ENCODE measurements at regions not wholly inside any gene's neighbourhood (a gene's known extent, or its start where the extent isn't known, plus 50 kb on each side); places are given as distances from the start of the nearest gene placed in this dataset.

DNA sequence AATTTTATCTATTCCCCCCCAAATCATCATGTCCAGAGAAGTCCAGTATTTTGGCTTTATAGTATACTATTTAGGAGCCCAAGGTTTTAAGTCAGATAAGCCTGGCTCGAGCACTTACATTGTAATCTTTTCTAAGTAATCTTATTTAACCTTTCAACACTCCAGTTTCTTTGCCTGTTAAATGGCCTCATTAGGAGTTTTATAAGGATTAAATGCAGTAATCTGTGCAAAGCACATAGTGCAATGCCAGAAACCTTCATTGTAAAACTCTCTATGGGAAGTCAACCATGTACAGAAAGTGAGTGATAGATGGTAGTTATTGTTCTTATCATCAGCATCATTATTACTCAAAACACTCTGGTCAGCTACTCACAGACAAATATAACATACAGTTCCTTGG is 1330.4 kb downstream of the SLC16A7 start:
- DNase-seq (ENCODE audit: low spot score) = no peak
- TF ChIP-seq, protein P1, sequence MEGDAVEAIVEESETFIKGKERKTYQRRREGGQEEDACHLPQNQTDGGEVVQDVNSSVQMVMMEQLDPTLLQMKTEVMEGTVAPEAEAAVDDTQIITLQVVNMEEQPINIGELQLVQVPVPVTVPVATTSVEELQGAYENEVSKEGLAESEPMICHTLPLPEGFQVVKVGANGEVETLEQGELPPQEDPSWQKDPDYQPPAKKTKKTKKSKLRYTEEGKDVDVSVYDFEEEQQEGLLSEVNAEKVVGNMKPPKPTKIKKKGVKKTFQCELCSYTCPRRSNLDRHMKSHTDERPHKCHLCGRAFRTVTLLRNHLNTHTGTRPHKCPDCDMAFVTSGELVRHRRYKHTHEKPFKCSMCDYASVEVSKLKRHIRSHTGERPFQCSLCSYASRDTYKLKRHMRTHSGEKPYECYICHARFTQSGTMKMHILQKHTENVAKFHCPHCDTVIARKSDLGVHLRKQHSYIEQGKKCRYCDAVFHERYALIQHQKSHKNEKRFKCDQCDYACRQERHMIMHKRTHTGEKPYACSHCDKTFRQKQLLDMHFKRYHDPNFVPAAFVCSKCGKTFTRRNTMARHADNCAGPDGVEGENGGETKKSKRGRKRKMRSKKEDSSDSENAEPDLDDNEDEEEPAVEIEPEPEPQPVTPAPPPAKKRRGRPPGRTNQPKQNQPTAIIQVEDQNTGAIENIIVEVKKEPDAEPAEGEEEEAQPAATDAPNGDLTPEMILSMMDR (IDR thresholded peaks at IDR 0.05; ENCODE audit: extremely low read depth, insufficient read depth, missing control alignments) = no peak
- in situ Hi-C loops (cut with MboI; ENCODE audit: low pct_unique_long_range_greater_than_20kb, low sequenced_read_pairs, unreplicated experiment) = no loop called here

DNA sequence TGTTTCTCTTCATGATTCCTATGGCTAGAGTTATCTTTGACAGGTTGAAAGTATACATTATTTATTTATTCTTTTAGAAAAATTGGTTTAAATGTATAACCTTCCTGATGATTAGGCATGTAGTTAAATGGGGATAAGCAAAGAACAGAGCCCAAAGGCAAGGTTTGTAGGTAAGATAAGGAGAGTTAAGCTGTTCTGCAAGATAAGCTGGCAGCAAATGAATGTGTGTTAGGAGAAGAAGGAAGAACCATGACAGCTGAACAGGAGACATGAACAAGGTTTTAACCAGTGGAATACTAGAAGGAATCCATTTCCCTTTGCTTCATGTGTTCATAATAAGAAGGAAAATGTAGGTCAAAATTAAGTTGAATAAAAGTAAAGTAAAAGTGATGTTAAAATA is 1330.1 kb upstream of the USP15 start:
- in situ Hi-C loops (cut with MboI; ENCODE audit: low pct_unique_long_range_greater_than_20kb, low sequenced_read_pairs, unreplicated experiment) = no loop called here
- TF ChIP-seq, protein P1 (IDR thresholded peaks at IDR 0.05; ENCODE audit: extremely low read depth, insufficient read depth, missing control alignments) = no peak
- DNase-seq (ENCODE audit: low spot score) = no peak

DNA sequence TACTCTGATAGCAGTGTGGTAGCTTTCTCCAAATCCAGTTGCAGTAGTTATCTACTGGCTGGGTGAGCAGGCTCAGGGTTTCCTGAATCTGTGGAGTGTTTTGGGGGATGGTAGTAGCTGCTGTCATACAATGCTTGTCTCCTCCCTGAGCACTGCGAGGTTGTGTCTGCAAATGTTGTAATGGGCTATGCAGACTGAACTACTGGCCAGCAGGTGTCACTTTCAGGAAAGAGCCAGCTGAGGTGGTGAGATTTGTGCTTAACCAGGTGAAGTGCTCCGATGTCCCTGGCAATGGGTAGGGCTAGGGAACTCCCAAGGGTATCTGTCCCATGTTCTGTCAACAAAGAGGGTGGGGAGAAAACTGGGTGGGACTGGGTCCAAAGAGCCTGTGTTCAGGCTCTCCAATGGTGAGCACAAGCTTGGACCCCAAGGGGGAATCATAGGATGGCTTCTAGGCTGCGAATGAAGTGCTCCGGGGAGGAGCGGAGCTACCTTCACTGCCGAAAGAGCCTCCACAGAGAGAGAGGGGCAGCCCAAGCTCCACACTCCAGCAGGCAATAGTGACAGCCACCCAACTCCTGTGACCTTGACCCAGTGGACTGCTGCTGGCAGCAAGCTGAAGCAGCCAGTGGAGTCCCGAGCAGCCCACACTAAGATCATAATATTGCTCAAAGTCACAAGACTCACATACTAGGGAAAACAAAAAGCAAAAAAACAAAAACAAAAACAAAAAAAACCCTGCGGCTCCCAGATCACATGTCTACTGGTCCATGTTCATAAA is 1324.0 kb upstream of the USP15 start:
- DNase-seq (ENCODE audit: low spot score) = no peak
- in situ Hi-C loops (cut with MboI; ENCODE audit: low pct_unique_long_range_greater_than_20kb, low sequenced_read_pairs, unreplicated experiment) = no loop called here
- TF ChIP-seq, protein P1 (IDR thresholded peaks at IDR 0.05; ENCODE audit: extremely low read depth, insufficient read depth, missing control alignments) = no peak

DNA sequence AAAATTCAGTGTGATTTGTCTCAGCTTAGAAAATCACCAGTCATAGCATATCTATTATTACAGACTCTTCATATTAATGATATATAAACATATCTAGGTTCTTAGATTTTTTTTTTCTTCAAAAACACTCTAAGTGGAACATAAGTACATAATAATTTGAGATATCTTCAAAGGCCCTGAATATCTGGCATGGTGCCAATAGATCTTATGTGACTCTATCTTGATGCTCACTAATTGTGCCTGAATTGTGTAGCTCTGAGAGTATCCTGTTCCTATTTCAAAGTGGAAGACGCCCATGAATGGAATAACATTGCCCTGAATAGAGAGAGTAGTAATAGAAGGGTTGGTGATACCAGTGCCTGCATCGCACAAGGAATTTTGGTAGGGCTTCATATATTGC is 1312.7 kb upstream of the USP15 start:
- TF ChIP-seq, protein P1 (IDR thresholded peaks at IDR 0.05; ENCODE audit: extremely low read depth, insufficient read depth, missing control alignments) = no peak
- in situ Hi-C loops (cut with MboI; ENCODE audit: low pct_unique_long_range_greater_than_20kb, low sequenced_read_pairs, unreplicated experiment) = no loop called here
- DNase-seq (ENCODE audit: low spot score) = no peak

DNA sequence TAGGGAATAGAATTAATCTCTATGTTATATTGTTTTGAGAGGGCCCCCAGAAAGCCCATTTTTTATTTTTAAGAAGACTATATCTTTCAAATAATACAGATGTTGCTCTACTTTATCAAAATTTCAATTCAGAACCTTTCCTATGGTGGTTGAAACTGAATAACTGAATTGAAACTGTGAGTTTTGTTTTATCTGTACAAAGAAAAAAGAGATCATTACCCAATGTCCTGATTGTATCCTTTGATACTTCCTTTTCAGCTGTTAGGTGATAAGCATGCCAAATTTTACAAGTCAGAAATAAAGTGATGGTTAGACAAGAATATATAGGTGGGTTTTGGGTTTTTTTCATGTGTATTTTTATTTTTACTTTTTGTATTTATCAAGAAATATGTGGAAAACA is 1293.1 kb upstream of the USP15 start:
- TF ChIP-seq, protein P1 (IDR thresholded peaks at IDR 0.05; ENCODE audit: extremely low read depth, insufficient read depth, missing control alignments) = no peak
- no peak for DNase-seq (ENCODE audit: low spot score)
- in situ Hi-C loops (cut with MboI; ENCODE audit: low pct_unique_long_range_greater_than_20kb, low sequenced_read_pairs, unreplicated experiment) = no loop called here

DNA sequence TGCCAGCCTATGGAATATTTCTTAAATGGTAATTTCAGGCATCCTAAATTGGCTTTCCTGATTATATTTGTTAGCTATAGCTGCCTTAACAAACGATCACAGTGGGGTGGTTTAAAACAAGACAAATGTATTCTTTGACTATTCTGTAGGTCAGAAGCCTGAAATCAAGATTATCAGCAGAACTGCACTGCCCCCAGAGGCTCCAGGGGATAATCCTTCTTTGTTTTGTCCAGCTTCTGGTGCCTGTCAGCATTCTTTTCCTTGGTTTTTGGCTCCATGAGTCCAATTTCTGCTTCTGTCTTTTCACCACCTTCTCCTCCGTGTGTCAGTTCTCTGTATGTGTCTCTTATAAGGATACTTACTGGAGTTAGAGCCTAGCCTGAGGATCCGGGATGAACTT is 1282.2 kb upstream of the USP15 start:
- in situ Hi-C loops (cut with MboI; ENCODE audit: low pct_unique_long_range_greater_than_20kb, low sequenced_read_pairs, unreplicated experiment) = no loop called here
- TF ChIP-seq, protein P1 (IDR thresholded peaks at IDR 0.05; ENCODE audit: extremely low read depth, insufficient read depth, missing control alignments) = no peak
- DNase-seq (ENCODE audit: low spot score) = no peak
